IMR-90 (cell line): ENCODE measurements at regions not wholly inside any gene's neighbourhood (a gene's known extent, or its start where the extent isn't known, plus 50 kb on each side); places are given as distances from the start of the nearest gene placed in this dataset.

ENCODE experiments used
- ATAC-seq: fragments of 200-7000 bp; cut with Tn5 transposase; 2 replicates; pipeline ENCODE4 v1.9.1; 2020; ENCODE audit warnings: low read depth, mild to moderate bottlenecking, moderate library complexity
- BruUV-seq: library from RNA; stranded (reverse); fragments of 400-500 nt; replicated peaks from 2 replicates; lab custom pipeline; 2021; lab: Mats Ljungman, UMichigan
- CTCF ChIA-PET: fragments of 300-600 bp; formaldehyde crosslinking; extraction: SDS; loops from one replicate; lab custom pipeline; 2021; ENCODE audit warnings: antibody characterized with exemption; lab: Yijun Ruan, JAX
- POLR2A ChIA-PET: fragments of 300-600 bp; sonication (Branson Sonifier 250); formaldehyde crosslinking; loops from one replicate; lab custom pipeline; 2022; ENCODE audit warnings: antibody characterized with exemption; ENCODE audit not compliant: unreplicated experiment; lab: Charles Lee
- DNase-seq: peaks from one replicate; pipeline ENCODE4 v3.0.0; 2013
- H2AFZ ChIP-seq: replicated peaks from 2 replicates; pipeline ENCODE3; 2013; ENCODE audit warnings: low read length, mild to moderate bottlenecking; ENCODE audit not compliant: poor library complexity
- H2AK5ac ChIP-seq: 2 replicates; pipeline ENCODE4 v1.6.1; 2013; ENCODE audit warnings: low read depth, low read length, inconsistent platforms
- H2AK9ac ChIP-seq: replicated peaks from 2 replicates; pipeline ENCODE3; 2013; ENCODE audit warnings: mild to moderate bottlenecking, low read depth, low read length, moderate library complexity; ENCODE audit not compliant: poor library complexity
- H2BK120ac ChIP-seq: 2 replicates; pipeline ENCODE4 v1.6.1; 2013; ENCODE audit warnings: low read depth, low read length, inconsistent platforms
- H2BK15ac ChIP-seq: 3 replicates; pipeline ENCODE4 v1.6.1; 2013; ENCODE audit warnings: low read depth, low read length, inconsistent platforms
- H2BK20ac ChIP-seq: 2 replicates; pipeline ENCODE4 v1.6.1; 2013; ENCODE audit warnings: low read depth, mild to moderate bottlenecking, inconsistent platforms, low read length, moderate library complexity
- H2BK5ac ChIP-seq: 2 replicates; pipeline ENCODE4 v1.6.1; 2013; ENCODE audit warnings: mild to moderate bottlenecking, low read depth, low read length, inconsistent platforms; ENCODE audit not compliant: poor library complexity, severe bottlenecking
- H3K14ac ChIP-seq: replicated peaks from 2 replicates; pipeline ENCODE4 v1.6.1; 2013; ENCODE audit warnings: low read depth, low read length, inconsistent platforms
- H3K18ac ChIP-seq: 2 replicates; pipeline ENCODE4 v1.6.1; 2013; ENCODE audit warnings: low read depth, low read length, control low read depth
- H3K23ac ChIP-seq: 2 replicates; pipeline ENCODE4 v1.6.1; 2013; ENCODE audit warnings: low read depth, low read length, inconsistent platforms
- H3K27ac ChIP-seq: 2 replicates; pipeline ENCODE4 v1.5.1; 2013; ENCODE audit warnings: mild to moderate bottlenecking, control low read depth, low read length; ENCODE audit not compliant: insufficient read depth
- H3K27me3 ChIP-seq: 2 replicates; pipeline ENCODE4 v1.6.1; 2013; ENCODE audit warnings: low read length; ENCODE audit not compliant: control insufficient read depth, insufficient read depth
- H3K36me3 ChIP-seq: 2 replicates; pipeline ENCODE4 v1.6.1; 2013; ENCODE audit warnings: low read length, mixed read lengths; ENCODE audit not compliant: control insufficient read depth, insufficient read depth
- H3K4ac ChIP-seq: 2 replicates; pipeline ENCODE4 v1.6.1; 2013; ENCODE audit warnings: low read depth, low read length, inconsistent platforms
- H3K4me1 ChIP-seq: 2 replicates; pipeline ENCODE4 v1.6.1; 2013; ENCODE audit warnings: low read length, mixed read lengths; ENCODE audit not compliant: control insufficient read depth, insufficient read depth
- H3K4me2 ChIP-seq: 2 replicates; pipeline ENCODE4 v1.6.1; 2013; ENCODE audit warnings: low read depth, mild to moderate bottlenecking, control low read depth, low read length, moderate library complexity
- H3K4me3 ChIP-seq: 2 replicates; pipeline ENCODE4 v1.5.1; 2013; ENCODE audit warnings: low read depth, mild to moderate bottlenecking, control low read depth, low read length, moderate library complexity; ENCODE audit not compliant: insufficient read depth
- H3K56ac ChIP-seq: 2 replicates; pipeline ENCODE4 v1.6.1; 2013; ENCODE audit warnings: low read length, inconsistent platforms; ENCODE audit not compliant: insufficient read depth; ENCODE audit errors: extremely low read depth
- H3K79me1 ChIP-seq, 2 experiments: 2 replicates each; pipeline ENCODE4 v1.6.1; 2013; ENCODE audit warnings: low read length in 2 of 2, inconsistent platforms in 1 of 2, low read depth in 1 of 2
- H3K9ac ChIP-seq: 2 replicates; pipeline ENCODE4 v1.6.1; 2013; ENCODE audit warnings: low read depth, low read length, control low read depth
- H3K9me1 ChIP-seq: 2 replicates; pipeline ENCODE4 v1.6.1; 2013; ENCODE audit warnings: low read length, inconsistent platforms; ENCODE audit not compliant: insufficient read depth
- H3K9me3 ChIP-seq: 2 replicates; pipeline ENCODE4 v1.6.1; 2013; ENCODE audit warnings: low read length; ENCODE audit not compliant: control insufficient read depth, insufficient read depth
- H4K20me1 ChIP-seq: 2 replicates; pipeline ENCODE4 v1.6.1; 2013; ENCODE audit warnings: low read length, inconsistent platforms; ENCODE audit not compliant: insufficient read depth
- H4K5ac ChIP-seq: 2 replicates; pipeline ENCODE4 v1.6.1; 2013; ENCODE audit warnings: mild to moderate bottlenecking, low read depth, low read length, control low read depth
- H4K8ac ChIP-seq, 2 experiments: 2 replicates each; pipeline ENCODE4 v1.6.1; 2013; ENCODE audit warnings: low read depth in 2 of 2, low read length in 2 of 2, control low read depth in 1 of 2, inconsistent platforms in 1 of 2
- H4K91ac ChIP-seq: 2 replicates; pipeline ENCODE4 v1.6.1; 2013; ENCODE audit warnings: low read depth, low read length, inconsistent platforms; ENCODE audit not compliant: insufficient read depth
- CEBPB ChIP-seq: IDR thresholded peaks from 2 replicates; pipeline ENCODE4 v1.6.1; 2012; ENCODE audit warnings: low read depth, low read length, improper control_type of control experiment
- CHD1 ChIP-seq: IDR thresholded peaks from 2 replicates; pipeline ENCODE4 v1.6.1; 2012; ENCODE audit warnings: low read depth, low read length, improper control_type of control experiment
- MAFK ChIP-seq: IDR thresholded peaks from 2 replicates; pipeline ENCODE4 v1.6.1; 2012; ENCODE audit warnings: low read depth, low read length, improper control_type of control experiment
- POLR2A ChIP-seq: IDR thresholded peaks from 2 replicates; pipeline ENCODE4 v1.6.1; 2012; ENCODE audit warnings: mild to moderate bottlenecking, low read depth, low read length
- RCOR1 ChIP-seq: IDR thresholded peaks from 2 replicates; pipeline ENCODE4 v1.6.1; 2012; ENCODE audit warnings: mild to moderate bottlenecking, low read length, improper control_type of control experiment; ENCODE audit not compliant: insufficient replicate concordance
- RFX5 ChIP-seq: IDR thresholded peaks from 2 replicates; pipeline ENCODE4 v1.8.0; 2012; ENCODE audit warnings: low read depth, mild to moderate bottlenecking, low read length, moderate library complexity
- SMC3 ChIP-seq: fragments of 150-350 bp; IDR thresholded peaks from 2 replicates; pipeline ENCODE4 v1.6.1; 2016; ENCODE audit warnings: low read depth, mild to moderate bottlenecking, antibody characterized with exemption, low read length, moderate library complexity
- WGBS, 2 experiments: methylation state at CpG; one replicate each; pipeline versions ENCODE4 v1.1.5 to v1.1.7; 2013; ENCODE audit warnings: missing lambda C conversion rate in 2 of 2; ENCODE audit not compliant: insufficient read length in 1 of 2; ENCODE audit errors: extremely low coverage in 2 of 2; 5-methylcytosine and 5-hydroxymethylcytosine counted together
- dilution Hi-C: fragments of 300-500 bp; cut with HindIII; formaldehyde crosslinking; loops from one replicate; pipeline ENCODE4 v1.14.3; 2018; ENCODE audit warnings: low sequenced_read_pairs; ENCODE audit not compliant: unreplicated experiment
- in situ Hi-C: fragments of 300-500 bp; cut with MboI; formaldehyde crosslinking; loops from 3 replicates; pipeline ENCODE4 v1.14.3; 2019; ENCODE audit warnings: low sequenced_read_pairs, inconsistent platforms, mixed read lengths
- intact Hi-C: fragments of 100-400 bp; cut with micrococcal nuclease; formaldehyde crosslinking; loops from 2 replicates; pipeline ENCODE4 v1.10.0; 2022

- POLR2A ChIA-PET = no interaction called here
Measured at GRCh38 chr13:111882351-111882750, 184.6 kb upstream of the SOX1 start.

More at GRCh38 chr13:111882351-111882750, 184.6 kb upstream of the SOX1 start:
- H3K4ac ChIP-seq = no peak overlapping the region
- CTCF ChIA-PET = no interaction called here
- peaks cover 28% of the 10 kb centered on the region for H3K9me3 ChIP-seq
- H4K91ac ChIP-seq = no peak overlapping the region
- H3K4me3 ChIP-seq = no peak overlapping the region
- H2BK5ac ChIP-seq = no peak overlapping the region
- H2AK9ac ChIP-seq = no peak overlapping the region
- H3K4me2 ChIP-seq = no peak overlapping the region
- no peak overlapping the region for H2AFZ ChIP-seq
- TF ChIP-seq MAFK = no peak
- no peak for TF ChIP-seq SMC3
- TF ChIP-seq CEBPB = no peak
- no peak for TF ChIP-seq RFX5
- TF ChIP-seq CHD1 = no peak
- TF ChIP-seq RCOR1 = no peak
- TF ChIP-seq POLR2A = no peak
- H2BK120ac ChIP-seq = no peak overlapping the region
- H3K27me3 ChIP-seq = no peaks in the 10 kb centered on the region
- no peak overlapping the region for H3K14ac ChIP-seq
- no peaks in the 10 kb centered on the region for H4K20me1 ChIP-seq
- WGBS, 2 experiments = no CpG with 5 or more reads among the region's 6 CpGs
- H3K56ac ChIP-seq = no peak overlapping the region
- H2BK15ac ChIP-seq = no peak overlapping the region
- no peaks in the 10 kb centered on the region for H3K9me1 ChIP-seq
- H4K5ac ChIP-seq = no peak overlapping the region
- no peak overlapping the region for H3K9ac ChIP-seq
- dilution Hi-C loops (no loop called here), intact Hi-C loops (no loop called here), in situ Hi-C loops (no loop called here)
- H2BK20ac ChIP-seq = no peak overlapping the region
- DNase-seq (no peak), ATAC-seq (no peak)
- H3K27ac ChIP-seq = no peak overlapping the region
- H3K18ac ChIP-seq = no peak overlapping the region
- no peak overlapping the region for H3K23ac ChIP-seq
- no peak overlapping the region for H2AK5ac ChIP-seq
- no peak overlapping the region for H4K8ac ChIP-seq
- no TSS peak for BruUV-seq
- no peaks in the 10 kb centered on the region for H3K36me3 ChIP-seq
- no peaks in the 10 kb centered on the region for H3K4me1 ChIP-seq
- H3K79me1 ChIP-seq = no peaks in the 10 kb centered on the region
